ENCODE measurements at regions not wholly inside any gene's neighbourhood (a gene's known extent, or its start where the extent isn't known, plus 50 kb on each side); places are given as distances from the start of the nearest gene placed in this dataset.

GRCh38 chr20:51217347-51218045 is 194.6 kb upstream of the KCNG1 start:
- no peak for DNase-seq (ENCODE audit: low spot score)

DNA sequence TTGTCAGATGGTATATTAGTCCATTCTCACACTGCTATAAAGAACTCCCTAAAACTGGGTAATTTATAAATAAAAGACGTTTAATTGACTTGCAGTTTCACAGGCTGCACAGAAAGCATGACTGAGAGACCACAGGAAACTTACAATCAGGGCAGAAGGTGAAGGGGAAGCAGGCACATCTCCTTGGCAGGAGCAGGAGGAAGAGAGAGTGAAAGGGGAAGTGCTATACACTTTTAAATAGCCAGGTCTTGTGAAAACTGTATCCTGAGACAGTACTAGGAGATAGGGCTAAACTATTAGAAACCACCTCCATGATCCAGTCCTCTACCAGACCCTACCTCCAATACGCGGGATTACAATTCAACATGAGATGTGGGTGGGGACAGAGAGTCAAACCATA is 193.9 kb upstream of the KCNG1 start:
- no peak for DNase-seq (ENCODE audit: low spot score)

DNA sequence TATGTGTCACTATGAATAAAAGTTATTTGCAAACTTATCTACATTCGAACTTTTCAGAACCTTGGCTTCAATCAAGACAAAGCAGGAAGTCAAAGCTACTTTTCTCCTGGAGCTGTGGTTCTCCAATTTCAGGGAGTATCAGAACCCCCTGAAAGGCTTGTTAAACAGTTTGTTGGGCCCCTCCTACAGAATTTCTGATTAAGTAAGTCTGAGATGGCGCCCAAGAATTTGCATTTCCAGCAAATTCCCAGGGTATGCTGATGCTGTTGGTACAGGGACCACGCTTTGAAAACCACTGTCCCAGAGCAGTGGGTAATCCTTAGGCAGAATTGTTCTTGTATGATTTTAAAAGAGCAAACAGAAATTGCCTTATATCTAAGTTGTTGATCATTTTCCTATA is 189.9 kb upstream of the KCNG1 start:
- no peak for DNase-seq (ENCODE audit: low spot score)

DNA sequence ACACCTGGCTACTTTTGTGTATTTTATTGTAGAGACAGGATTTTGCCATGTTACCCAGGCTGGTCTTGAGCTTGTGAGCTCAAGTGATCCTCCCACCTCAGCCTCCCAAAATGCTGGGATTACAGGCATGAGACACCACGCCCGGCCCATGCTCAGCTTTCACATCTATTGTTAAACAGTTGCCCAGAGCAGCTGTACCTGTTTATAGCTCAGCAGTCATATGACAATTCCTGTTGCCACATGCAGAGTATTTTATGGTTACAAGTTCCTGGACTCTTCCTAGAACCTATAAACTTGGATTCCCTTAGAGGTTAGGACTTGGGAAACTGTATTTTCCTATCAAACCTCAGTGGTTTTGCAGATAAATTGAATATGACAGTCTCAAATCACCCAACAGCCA is 188.3 kb upstream of the KCNG1 start:
- no peak for DNase-seq (ENCODE audit: low spot score)

- no peak for DNase-seq (ENCODE audit: low spot score)
These were observed 187.2 kb upstream of the KCNG1 start for GRCh38 chr20:51210084-51210483.

- DNase-seq (ENCODE audit: low spot score) = no peak
These were observed 185.3 kb upstream of the KCNG1 start for GRCh38 chr20:51208162-51208561.

- no peak for DNase-seq (ENCODE audit: low spot score)
These were observed 183.2 kb upstream of the KCNG1 start for GRCh38 chr20:51206032-51206662.

DNA sequence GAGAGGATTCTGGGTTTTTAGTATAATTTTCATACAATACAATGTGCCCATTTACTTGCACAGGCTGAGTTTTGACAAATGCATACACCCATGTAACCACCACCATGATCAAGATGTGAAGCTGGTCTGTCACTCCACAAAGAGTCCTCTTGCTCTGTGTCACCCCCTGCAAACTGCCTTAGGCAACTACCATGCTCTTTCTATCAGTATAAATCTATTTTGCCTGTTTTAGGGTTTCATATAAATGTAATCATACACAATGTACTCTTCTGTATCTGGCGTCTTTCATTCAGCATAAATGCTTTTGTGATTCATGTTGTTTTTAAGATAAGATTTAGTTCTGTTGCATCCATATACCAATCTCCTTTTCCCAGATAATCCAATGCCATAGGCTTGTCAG is 181.9 kb upstream of the KCNG1 start:
- no peak for DNase-seq (ENCODE audit: low spot score)

- DNase-seq (ENCODE audit: low spot score) = no peak
These were observed 181.3 kb upstream of the KCNG1 start for GRCh38 chr20:51204051-51204715.

- DNase-seq (ENCODE audit: low spot score) = no peak
These were observed 179.4 kb upstream of the KCNG1 start for GRCh38 chr20:51202304-51202703.

- no peak for DNase-seq (ENCODE audit: low spot score)
These were observed 177.0 kb upstream of the KCNG1 start for GRCh38 chr20:51199920-51200319.

DNA sequence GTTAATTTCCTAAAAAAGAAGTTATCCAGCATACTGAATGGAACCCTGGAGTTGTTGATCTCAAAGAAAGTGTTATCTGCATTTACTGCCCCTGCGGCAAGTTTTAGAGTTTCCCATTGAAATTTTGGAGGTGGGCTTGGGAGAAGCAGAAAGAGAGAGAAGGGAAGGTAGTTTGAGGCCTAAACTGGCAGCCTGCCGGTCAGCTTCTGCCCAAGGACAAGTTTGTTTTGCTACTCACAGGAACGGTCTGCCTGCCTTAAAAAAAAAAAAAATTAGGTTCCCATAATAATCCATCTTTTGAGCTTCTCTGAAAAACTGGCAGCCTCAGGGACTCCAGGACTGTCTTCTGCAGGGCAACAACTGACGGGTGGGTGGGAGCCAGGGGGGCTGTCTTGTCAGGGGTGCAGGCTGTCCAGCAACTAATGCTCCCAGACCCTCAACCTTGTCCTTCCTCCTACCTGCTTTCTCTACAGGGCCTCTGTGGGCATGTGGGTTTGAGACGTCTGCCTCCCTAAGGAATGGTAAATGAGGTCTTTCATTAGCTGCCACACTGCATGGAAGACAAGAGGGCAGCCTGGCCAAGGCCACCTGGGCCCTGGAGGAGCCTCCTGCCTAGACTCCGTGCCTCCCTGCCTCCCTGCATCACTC is 176.1 kb upstream of the KCNG1 start:
- DNase-seq (ENCODE audit: low spot score) = no peak

- no peak for DNase-seq (ENCODE audit: low spot score)
These were observed 175.3 kb upstream of the KCNG1 start for GRCh38 chr20:51198238-51198637.

DNA sequence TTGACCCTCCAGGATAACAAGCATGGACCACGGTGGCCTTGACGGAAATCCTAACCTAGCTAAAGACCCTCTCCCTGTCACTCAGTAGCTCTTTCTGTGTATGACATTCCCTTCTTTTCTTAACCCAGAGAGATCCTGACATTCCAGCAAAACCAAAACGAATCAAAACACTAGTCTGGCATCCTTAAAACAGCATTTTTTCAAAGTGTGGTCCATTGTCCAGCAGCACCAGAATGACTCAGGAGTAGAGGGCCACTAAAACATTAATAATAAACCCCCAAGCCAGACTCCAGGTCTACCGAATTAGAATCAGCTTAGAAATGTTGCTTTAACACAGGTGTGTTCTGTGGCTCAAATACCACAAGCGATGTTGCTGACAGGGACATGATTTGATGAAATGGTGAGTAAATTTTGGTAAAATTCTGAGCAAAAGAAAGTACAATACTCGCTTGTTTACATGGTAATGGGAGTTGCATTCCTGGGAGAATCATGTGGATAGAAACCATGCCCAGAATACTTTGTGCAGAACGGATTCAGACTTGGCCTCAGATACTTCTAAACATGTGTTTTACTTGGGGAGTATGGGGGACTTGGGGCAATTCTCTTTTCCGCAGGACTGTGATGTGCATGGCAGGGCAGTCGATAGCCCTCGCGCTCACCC is 174.2 kb upstream of the KCNG1 start:
- DNase-seq (ENCODE audit: low spot score) = no peak

GRCh38 chr20:51195990-51196389 is 173.1 kb upstream of the KCNG1 start:
- DNase-seq (ENCODE audit: low spot score) = no peak

DNA sequence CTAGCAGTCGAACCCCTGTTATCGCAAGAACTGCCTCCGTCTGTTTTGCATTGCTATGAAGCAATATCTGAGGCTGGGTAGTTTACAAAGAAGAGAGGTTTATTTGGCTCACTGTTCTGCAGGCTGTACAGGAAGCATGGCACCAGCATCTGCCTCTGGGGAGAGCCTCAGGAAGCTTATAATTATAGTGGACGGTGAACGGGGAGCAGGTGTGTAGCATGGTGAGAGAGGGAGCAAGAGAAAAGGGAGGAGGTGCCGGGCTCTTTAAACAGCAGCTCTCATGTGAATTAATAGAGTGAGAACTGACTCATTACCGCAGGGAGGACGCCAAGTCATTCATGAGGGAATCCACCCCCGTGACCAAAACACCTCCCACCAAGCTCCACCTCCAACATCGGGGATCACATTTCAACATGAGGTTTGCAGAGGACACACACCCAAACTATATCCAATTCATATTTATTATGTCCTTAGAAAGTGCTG is 172.6 kb upstream of the KCNG1 start:
- no peak for DNase-seq (ENCODE audit: low spot score)

GRCh38 chr20:51193066-51193772 is 170.3 kb upstream of the KCNG1 start:
- DNase-seq (ENCODE audit: low spot score) = no peak

- DNase-seq (ENCODE audit: low spot score) = no peak
These were observed 167.9 kb upstream of the KCNG1 start for GRCh38 chr20:51190783-51191180.

GRCh38 chr20:51189814-51190782 is 167.2 kb upstream of the KCNG1 start:
- DNase-seq (ENCODE audit: low spot score) = no peak

DNA sequence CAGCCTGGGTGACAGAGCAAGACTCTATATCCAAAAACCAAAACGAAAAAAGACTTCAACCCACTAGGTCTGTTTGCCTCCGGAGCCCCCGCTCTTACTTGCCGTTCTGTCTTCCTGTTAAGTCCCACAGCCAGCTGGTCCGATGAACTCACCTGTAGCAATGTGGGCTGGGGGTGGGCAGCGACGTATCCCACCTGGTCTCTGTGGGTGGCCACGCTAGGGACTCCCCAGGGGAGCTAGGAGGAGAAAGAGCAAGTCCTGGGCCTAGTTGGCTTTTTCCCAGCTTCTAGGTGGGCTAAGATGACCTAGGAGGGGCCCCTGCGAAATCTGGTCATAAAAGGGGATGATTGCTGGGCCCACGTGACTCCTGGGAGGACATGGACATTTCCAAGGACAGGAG is 166.0 kb upstream of the KCNG1 start:
- DNase-seq (ENCODE audit: low spot score) = no peak

All from HuH-7 (cell line).